Activated T-cell treated with anti-CD3 and anti-CD28 coated beads, Interleukin-2, amount 50 U/mL, for 1 hour (primary cell): ENCODE measurements at regions not wholly inside any gene's neighbourhood (a gene's known extent, or its start where the extent isn't known, plus 50 kb on each side); places are given as distances from the start of the nearest gene placed in this dataset.

Experiments used
- DNase-seq: peaks from one replicate; pipeline ENCODE4 v3.0.0-alpha.2; 2020

GRCh38 chr2:6213056-6213780, 521.0 kb downstream of the SOX11 start:
- DNase-seq: no peak

DNA sequence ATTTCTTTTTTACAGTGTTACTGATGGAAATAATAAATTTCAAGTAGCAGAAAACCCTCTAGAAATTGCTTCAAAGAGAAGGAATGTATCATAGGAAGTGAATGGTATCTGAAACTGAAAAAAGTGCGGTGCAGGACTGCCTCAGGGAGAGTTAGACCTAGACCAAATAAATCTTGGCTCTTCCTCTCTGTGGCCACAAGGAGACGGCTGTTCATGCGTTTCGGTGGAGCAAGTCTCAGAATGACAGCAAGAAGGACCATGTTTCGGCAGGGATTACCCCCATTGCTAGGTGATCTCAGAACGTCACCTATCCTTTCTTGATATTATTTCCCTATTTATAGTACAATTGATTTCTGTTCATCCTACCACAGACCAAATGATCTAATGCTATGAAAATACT, 522.3 kb downstream of the SOX11 start:
- DNase-seq: no peak

DNA sequence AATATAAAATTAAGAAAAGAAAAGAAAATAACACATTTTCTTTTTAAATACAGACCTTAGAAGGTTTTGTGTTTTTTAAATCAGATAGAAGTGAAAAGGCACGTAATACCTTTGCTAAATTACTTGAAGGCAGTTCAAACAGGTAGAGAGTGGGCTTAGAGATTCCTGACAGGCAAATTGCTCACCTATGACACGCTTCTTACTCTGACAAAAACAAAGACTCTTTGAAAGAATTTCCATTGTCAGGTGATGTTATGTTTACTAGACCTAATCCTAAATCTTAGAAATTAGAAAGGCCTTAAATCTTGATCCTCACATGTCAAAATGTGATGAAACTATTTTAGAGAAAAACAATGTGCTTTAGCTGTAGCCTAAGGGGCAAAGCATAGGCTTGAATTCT, 522.9 kb downstream of the SOX11 start:
- no peak for DNase-seq

GRCh38 chr2:6216234-6216633, 524.0 kb downstream of the SOX11 start:
- no peak for DNase-seq

- no peak for DNase-seq
Observed at GRCh38 chr2:6218926-6219325, 526.7 kb downstream of the SOX11 start.

- DNase-seq: no peak
Observed at GRCh38 chr2:6219906-6220305, 527.7 kb downstream of the SOX11 start.

- no peak for DNase-seq
Observed at GRCh38 chr2:6222296-6222695, 530.1 kb downstream of the SOX11 start.

DNA sequence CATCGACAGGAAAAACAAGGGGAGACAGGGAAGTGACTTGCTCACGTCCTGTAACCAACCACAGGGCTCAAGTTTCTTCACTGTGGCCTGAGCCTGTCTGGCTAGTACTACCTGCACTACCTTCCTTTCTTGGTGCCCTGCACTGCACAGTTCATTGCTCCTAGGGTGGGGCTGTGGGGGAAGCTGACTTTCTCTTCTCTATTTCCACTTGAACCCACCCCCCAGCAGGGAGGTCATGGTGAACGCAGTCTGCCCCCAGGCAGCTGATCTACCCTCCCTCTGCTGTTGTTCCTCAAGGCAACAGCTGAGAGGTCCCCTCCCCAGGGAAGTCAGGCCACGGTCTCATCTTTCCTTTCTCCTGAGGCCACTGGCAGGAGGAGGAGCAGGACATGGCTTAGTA, 532.1 kb downstream of the SOX11 start:
- DNase-seq: no peak

GRCh38 chr2:6228251-6228650, 536.1 kb downstream of the SOX11 start:
- no peak for DNase-seq

GRCh38 chr2:6231166-6231565, 539.0 kb downstream of the SOX11 start:
- DNase-seq: no peak

- DNase-seq: no peak
Observed at GRCh38 chr2:6233993-6234392, 541.8 kb downstream of the SOX11 start.

- DNase-seq: no peak
Observed at GRCh38 chr2:6234702-6235101, 542.5 kb downstream of the SOX11 start.

- DNase-seq: no peak
Observed at GRCh38 chr2:6236317-6236716, 544.1 kb downstream of the SOX11 start.

- DNase-seq: no peak
Observed at GRCh38 chr2:6237039-6237660, 545.0 kb downstream of the SOX11 start.

- no peak for DNase-seq
Observed at GRCh38 chr2:6249557-6249956, 557.4 kb downstream of the SOX11 start.

GRCh38 chr2:6254441-6254840, 562.3 kb downstream of the SOX11 start:
- no peak for DNase-seq

DNA sequence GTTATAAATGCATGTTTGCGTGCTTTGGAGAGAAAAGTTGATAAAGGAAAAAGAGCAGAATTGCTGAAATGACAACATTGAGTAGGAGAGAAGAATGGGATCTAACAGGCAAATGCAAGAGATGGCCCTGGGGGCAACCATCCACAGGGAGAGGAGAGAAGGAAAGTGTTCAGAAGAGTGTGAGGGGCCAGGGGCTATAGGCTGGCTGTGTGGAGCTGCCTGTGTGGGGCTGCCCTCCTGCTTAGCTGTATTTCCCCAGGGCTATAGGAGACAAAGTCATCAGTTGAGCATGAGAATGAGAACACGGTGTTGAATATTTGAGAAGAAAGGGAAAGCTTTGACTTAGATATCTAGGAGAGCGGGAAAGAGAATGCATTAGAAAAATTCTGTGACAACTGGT, 572.0 kb downstream of the SOX11 start:
- DNase-seq: no peak

GRCh38 chr2:6281524-6281923, 584.2 kb downstream of the CMPK2 start:
- DNase-seq: no peak

- no peak for DNase-seq
Observed at GRCh38 chr2:6283259-6283658, 582.4 kb downstream of the CMPK2 start.

GRCh38 chr2:6287406-6287805, 578.3 kb downstream of the CMPK2 start:
- DNase-seq: no peak

DNA sequence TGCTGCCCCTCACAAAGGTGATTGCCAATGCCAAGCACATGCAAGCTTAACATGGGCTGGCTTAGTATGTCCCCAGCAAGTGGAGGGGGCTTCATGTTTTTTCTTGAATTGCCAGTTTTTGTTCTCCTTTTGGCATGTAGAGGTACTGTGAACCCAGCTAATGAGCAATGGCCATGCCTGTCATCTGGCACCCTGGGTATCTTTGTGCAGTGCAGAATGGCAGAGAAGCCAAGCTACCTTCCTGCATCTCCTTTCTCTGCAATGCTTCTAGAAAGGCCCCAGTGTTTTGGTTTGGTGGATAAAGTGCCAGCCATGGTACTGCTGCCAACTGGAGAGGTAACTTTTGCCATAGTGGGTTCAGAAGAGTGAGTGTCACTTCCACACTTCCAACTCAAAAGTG, 576.9 kb downstream of the CMPK2 start:
- no peak for DNase-seq

GRCh38 chr2:6290217-6291015, 575.3 kb downstream of the CMPK2 start:
- DNase-seq: no peak

GRCh38 chr2:6294791-6295190, 570.9 kb downstream of the CMPK2 start:
- DNase-seq: no peak

DNA sequence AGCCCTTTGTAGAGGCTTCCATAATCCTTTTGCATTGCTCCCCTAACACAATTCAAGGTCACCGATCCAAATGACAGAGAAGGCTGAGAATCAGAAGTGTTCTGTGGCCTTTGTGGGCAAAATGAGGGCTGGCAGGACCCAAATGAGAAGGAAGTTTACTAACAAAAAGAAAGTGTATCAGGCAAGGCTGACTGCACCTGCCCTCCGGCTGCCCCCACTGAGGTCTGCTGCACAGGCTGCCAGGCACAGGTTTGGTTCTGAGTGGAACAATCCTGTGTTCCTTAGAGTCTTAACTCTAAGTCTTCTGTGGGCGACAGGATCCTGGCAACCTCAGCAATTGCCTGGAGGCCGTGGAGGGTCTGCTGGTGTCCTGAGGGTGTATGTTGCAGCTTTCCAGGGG, 568.5 kb downstream of the CMPK2 start:
- no peak for DNase-seq
